ENCODE measurements at regions not wholly inside any gene's neighbourhood (a gene's known extent, or its start where the extent isn't known, plus 50 kb on each side); places are given as distances from the start of the nearest gene placed in this dataset.
"Not testable (repeated sequence)": the region's sequence is repeated elsewhere in the genome, so short reads cannot be mapped to it uniquely, and the experiment has no call there.

DNA sequence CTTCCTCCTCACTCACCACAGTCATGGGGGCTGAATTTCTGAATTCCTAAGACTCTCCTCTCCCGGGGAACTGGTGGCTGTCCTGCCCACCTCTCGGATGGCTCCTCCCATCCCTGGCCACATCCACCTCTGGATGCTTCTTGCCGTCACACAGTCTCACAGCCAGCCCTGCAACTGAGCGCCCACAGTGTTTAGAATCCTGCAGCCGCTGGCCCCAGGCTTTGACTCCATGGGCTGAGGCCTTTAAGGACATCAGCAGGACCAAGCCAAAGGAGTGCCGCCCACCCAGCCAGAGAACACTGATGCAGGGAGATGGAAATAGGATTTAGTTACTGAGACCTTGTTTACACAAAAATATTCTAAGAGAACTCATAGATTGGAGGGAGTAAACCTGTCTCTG is 299.3 kb upstream of the WSB1 start:
- DNase-seq; H4K5ac ChIP-seq (ENCODE audit: low read length); H3K4ac ChIP-seq (ENCODE audit: low read depth, low read length); H3K56ac ChIP-seq (ENCODE audit: low read length); H3K79me1 ChIP-seq (ENCODE audit: low read length); H4K8ac ChIP-seq (ENCODE audit: low read depth, low read length); H3K4me1 ChIP-seq (ENCODE audit: control insufficient read depth, low read depth, low read length); H2BK5ac ChIP-seq (ENCODE audit: low read length); H3K27ac ChIP-seq (ENCODE audit: low read depth, low read length); H3K27me3 ChIP-seq (ENCODE audit: insufficient read depth, low read length, poor library complexity); H3K79me2 ChIP-seq (ENCODE audit: control insufficient read depth, insufficient read depth, low read length); H2BK120ac ChIP-seq (ENCODE audit: low read depth, low read length); H3K36me3 ChIP-seq (ENCODE audit: control insufficient read depth, insufficient read depth, low read length); H3K23ac ChIP-seq (ENCODE audit: low read length); H2BK15ac ChIP-seq (replicated peaks; ENCODE audit: low read depth); H3K4me3 ChIP-seq (ENCODE audit: low read length); H2AK5ac ChIP-seq (ENCODE audit: low read length); H3K18ac ChIP-seq (ENCODE audit: low read length); H3K9ac ChIP-seq (ENCODE audit: low read length); H3K4me2 ChIP-seq (ENCODE audit: low read length): not testable (repeated sequence)
- WGBS (ENCODE audit: extremely low coverage, insufficient coverage, low lambda C conversion rate) = no CpG with 5 or more reads among the region's 6 CpGs

GRCh38 chr17:26996146-26996916 is 297.6 kb upstream of the WSB1 start:
- H3K79me2 ChIP-seq (ENCODE audit: control insufficient read depth, insufficient read depth, low read length); DNase-seq; H2AK5ac ChIP-seq (ENCODE audit: low read length); H2BK120ac ChIP-seq (ENCODE audit: low read depth, low read length); H2BK5ac ChIP-seq (ENCODE audit: low read length); H3K18ac ChIP-seq (ENCODE audit: low read length); H3K4ac ChIP-seq (ENCODE audit: low read depth, low read length); H4K8ac ChIP-seq (ENCODE audit: low read depth, low read length); H3K4me3 ChIP-seq (ENCODE audit: low read length); H3K9ac ChIP-seq (ENCODE audit: low read length); H3K23ac ChIP-seq (ENCODE audit: low read length); H3K79me1 ChIP-seq (ENCODE audit: low read length); H3K4me2 ChIP-seq (ENCODE audit: low read length); H4K5ac ChIP-seq (ENCODE audit: low read length); H3K27ac ChIP-seq (ENCODE audit: low read depth, low read length); H3K36me3 ChIP-seq (ENCODE audit: control insufficient read depth, insufficient read depth, low read length); H3K56ac ChIP-seq (ENCODE audit: low read length); H3K27me3 ChIP-seq (ENCODE audit: insufficient read depth, low read length, poor library complexity); H3K4me1 ChIP-seq (ENCODE audit: control insufficient read depth, low read depth, low read length); H2BK15ac ChIP-seq (replicated peaks; ENCODE audit: low read depth): not testable (repeated sequence)
- no CpG with 5 or more reads among the region's 7 CpGs for WGBS (ENCODE audit: extremely low coverage, insufficient coverage, low lambda C conversion rate)

GRCh38 chr17:27007734-27008531 is 286.0 kb upstream of the WSB1 start:
- H3K23ac ChIP-seq (ENCODE audit: low read length); DNase-seq; H3K4me1 ChIP-seq (ENCODE audit: control insufficient read depth, low read depth, low read length); H4K8ac ChIP-seq (ENCODE audit: low read depth, low read length); H3K9ac ChIP-seq (ENCODE audit: low read length); H3K27ac ChIP-seq (ENCODE audit: low read depth, low read length); H3K79me1 ChIP-seq (ENCODE audit: low read length); H3K27me3 ChIP-seq (ENCODE audit: insufficient read depth, low read length, poor library complexity); H3K56ac ChIP-seq (ENCODE audit: low read length); H2BK15ac ChIP-seq (replicated peaks; ENCODE audit: low read depth); H4K5ac ChIP-seq (ENCODE audit: low read length); H2BK5ac ChIP-seq (ENCODE audit: low read length); H3K4ac ChIP-seq (ENCODE audit: low read depth, low read length); H3K36me3 ChIP-seq (ENCODE audit: control insufficient read depth, insufficient read depth, low read length); H3K18ac ChIP-seq (ENCODE audit: low read length); H3K79me2 ChIP-seq (ENCODE audit: control insufficient read depth, insufficient read depth, low read length); H3K4me2 ChIP-seq (ENCODE audit: low read length); H3K4me3 ChIP-seq (ENCODE audit: low read length); H2BK120ac ChIP-seq (ENCODE audit: low read depth, low read length); H2AK5ac ChIP-seq (ENCODE audit: low read length): not testable (repeated sequence)
- WGBS (ENCODE audit: extremely low coverage, insufficient coverage, low lambda C conversion rate) = no CpG with 5 or more reads among the region's 4 CpGs

DNA sequence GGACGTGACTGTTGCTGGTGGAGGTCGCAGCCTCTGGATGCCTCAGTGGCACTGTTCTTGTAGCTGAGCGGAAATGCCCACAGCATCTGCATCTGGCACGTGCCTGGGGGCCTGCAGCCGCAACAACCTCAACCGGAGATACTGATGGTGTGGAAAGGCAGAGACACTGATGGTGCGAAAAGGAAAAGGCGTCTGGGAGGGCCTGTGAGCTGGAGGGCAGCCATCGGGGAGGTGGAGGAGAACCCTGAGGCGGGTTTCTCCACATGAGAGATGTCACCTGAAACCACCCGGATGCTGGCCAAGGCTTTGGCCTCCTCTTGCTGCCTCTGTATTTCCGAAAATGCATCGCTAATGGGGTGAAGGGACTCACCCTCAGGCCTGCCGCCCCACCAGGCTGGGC is 284.8 kb upstream of the WSB1 start:
- no peak overlapping the region for H2AK5ac ChIP-seq (ENCODE audit: low read length)
- no peak overlapping the region for H3K23ac ChIP-seq (ENCODE audit: low read length)
- H3K4me3 ChIP-seq (ENCODE audit: low read length) = no peak overlapping the region
- H3K36me3 ChIP-seq (ENCODE audit: control insufficient read depth, insufficient read depth, low read length) = no peaks in the 10 kb centered on the region
- no peaks in the 10 kb centered on the region for H3K79me1 ChIP-seq (ENCODE audit: low read length)
- H3K27me3 ChIP-seq (ENCODE audit: insufficient read depth, low read length, poor library complexity) = no peaks in the 10 kb centered on the region
- H2BK5ac ChIP-seq (ENCODE audit: low read length) = no peak overlapping the region
- H4K5ac ChIP-seq (ENCODE audit: low read length) = no peak overlapping the region
- H3K56ac ChIP-seq (ENCODE audit: low read length) = no peak overlapping the region
- no peak overlapping the region for H3K4me2 ChIP-seq (ENCODE audit: low read length)
- no peak overlapping the region for H3K4ac ChIP-seq (ENCODE audit: low read depth, low read length)
- H2BK15ac ChIP-seq (replicated peaks; ENCODE audit: low read depth) = no peak overlapping the region
- no peaks in the 10 kb centered on the region for H3K79me2 ChIP-seq (ENCODE audit: control insufficient read depth, insufficient read depth, low read length)
- no peak overlapping the region for H4K8ac ChIP-seq (ENCODE audit: low read depth, low read length)
- no peak overlapping the region for H3K18ac ChIP-seq (ENCODE audit: low read length)
- H3K4me1 ChIP-seq (ENCODE audit: control insufficient read depth, low read depth, low read length) = no peaks in the 10 kb centered on the region
- DNase-seq = no peak
- H3K27ac ChIP-seq (ENCODE audit: low read depth, low read length) = no peak overlapping the region
- no peak overlapping the region for H3K9ac ChIP-seq (ENCODE audit: low read length)
- H2BK120ac ChIP-seq (ENCODE audit: low read depth, low read length) = no peak overlapping the region
- WGBS (ENCODE audit: extremely low coverage, insufficient coverage, low lambda C conversion rate) = no CpG with 5 or more reads among the region's 14 CpGs

DNA sequence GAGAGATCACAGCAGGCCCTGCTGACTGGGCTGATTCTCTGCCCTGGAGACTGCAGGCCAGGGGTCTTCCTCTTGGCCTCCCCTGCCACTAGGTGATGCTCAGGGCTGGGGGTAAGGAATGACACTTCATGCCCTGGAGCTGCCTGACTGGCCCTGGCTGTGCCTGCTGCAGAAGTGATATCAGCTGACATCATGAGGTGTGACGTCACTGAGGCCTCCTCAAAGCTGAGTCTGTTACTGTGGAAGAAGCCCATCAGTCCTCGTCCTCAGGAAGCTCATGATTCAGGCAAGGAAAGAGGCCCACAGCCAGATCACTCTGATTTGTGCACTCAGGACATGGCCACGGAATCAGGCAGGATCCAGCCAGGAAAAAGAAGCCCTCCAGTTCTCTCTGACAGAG is 283.8 kb upstream of the WSB1 start:
- H3K18ac ChIP-seq (ENCODE audit: low read length); H3K23ac ChIP-seq (ENCODE audit: low read length); H3K4ac ChIP-seq (ENCODE audit: low read depth, low read length); H2BK120ac ChIP-seq (ENCODE audit: low read depth, low read length); H4K5ac ChIP-seq (ENCODE audit: low read length); H3K56ac ChIP-seq (ENCODE audit: low read length); H2AK5ac ChIP-seq (ENCODE audit: low read length); H3K27me3 ChIP-seq (ENCODE audit: insufficient read depth, low read length, poor library complexity); H2BK15ac ChIP-seq (replicated peaks; ENCODE audit: low read depth); H3K79me1 ChIP-seq (ENCODE audit: low read length); H2BK5ac ChIP-seq (ENCODE audit: low read length); H3K9ac ChIP-seq (ENCODE audit: low read length); H3K36me3 ChIP-seq (ENCODE audit: control insufficient read depth, insufficient read depth, low read length); DNase-seq; H3K79me2 ChIP-seq (ENCODE audit: control insufficient read depth, insufficient read depth, low read length); H3K4me3 ChIP-seq (ENCODE audit: low read length); H4K8ac ChIP-seq (ENCODE audit: low read depth, low read length); H3K27ac ChIP-seq (ENCODE audit: low read depth, low read length); H3K4me2 ChIP-seq (ENCODE audit: low read length); H3K4me1 ChIP-seq (ENCODE audit: control insufficient read depth, low read depth, low read length): not testable (repeated sequence)
- WGBS (ENCODE audit: extremely low coverage, insufficient coverage, low lambda C conversion rate) = no CpG with 5 or more reads among the region's 3 CpGs
